CD4-positive, CD25-positive, alpha-beta regulatory T cell (primary cell): ENCODE measurements at regions not wholly inside any gene's neighbourhood (a gene's known extent, or its start where the extent isn't known, plus 50 kb on each side); places are given as distances from the start of the nearest gene placed in this dataset.

Experiments
- ATAC-seq, 2 donors: fragments of 150-1000 bp; cut with Tn5 transposase; one replicate each; pipeline ENCODE4 v1.10.0; 2021; ENCODE audit warnings: low read depth in 2 of 2, moderate number of reproducible peaks in 2 of 2, moderate library complexity in 1 of 2
- DNase-seq, 3 donors: peaks; one replicate each; pipeline versions ENCODE4 v3.0.0 to v3.0.0-alpha.2; 2012 to 2022; ENCODE audit warnings: mixed read lengths in 1 of 3
- H3K27ac ChIP-seq: one replicate; pipeline ENCODE4 v1.7.0; 2013; ENCODE audit warnings: mild to moderate bottlenecking, low read length; ENCODE audit not compliant: insufficient read depth, poor library complexity, severe bottlenecking
- H3K27me3 ChIP-seq: one replicate; pipeline ENCODE4 v1.7.0; 2013; ENCODE audit warnings: low read length; ENCODE audit not compliant: control insufficient read depth, insufficient read depth
- H3K36me3 ChIP-seq: one replicate; pipeline ENCODE4 v1.7.0; 2013; ENCODE audit warnings: mild to moderate bottlenecking, low read length, moderate library complexity; ENCODE audit not compliant: control insufficient read depth, insufficient read depth
- H3K4me1 ChIP-seq: 2 replicates; pipeline ENCODE4 v1.7.0; 2013; ENCODE audit warnings: mild to moderate bottlenecking, low read length; ENCODE audit not compliant: insufficient read depth, control insufficient read depth, poor library complexity, severe bottlenecking
- H3K4me3 ChIP-seq: one replicate; pipeline ENCODE4 v1.7.0; 2013; ENCODE audit warnings: low read depth, mild to moderate bottlenecking, low read length, moderate library complexity
- H3K9me3 ChIP-seq, 2 experiments: 1 replicate in 1 of 2; 2 replicates in 1 of 2; pipeline ENCODE4 v1.7.0; 2013; ENCODE audit warnings: low read length in 2 of 2, mild to moderate bottlenecking in 1 of 2, moderate library complexity in 1 of 2; ENCODE audit not compliant: control insufficient read depth in 2 of 2
- H3K27ac Mint-ChIP-seq, 3 donors: one replicate each; pipeline ENCODE4 v1.8.0; 2020 to 2022; ENCODE audit warnings: mild to moderate bottlenecking in 3 of 3, mixed read lengths in 3 of 3, moderate library complexity in 2 of 3
- H3K27me3 Mint-ChIP-seq: one replicate; pipeline ENCODE4 v1.8.0; 2022; ENCODE audit warnings: mild to moderate bottlenecking, mixed read lengths
- H3K36me3 Mint-ChIP-seq: one replicate; pipeline ENCODE4 v1.8.0; 2020; ENCODE audit warnings: mixed read lengths
- H3K4me1 Mint-ChIP-seq, 4 donors: one replicate each; pipeline ENCODE4 v1.8.0; 2020 to 2022; ENCODE audit warnings: mixed read lengths in 4 of 4, mild to moderate bottlenecking in 1 of 4
- H3K4me3 Mint-ChIP-seq, 4 donors: one replicate each; pipeline ENCODE4 v1.8.0; 2020 to 2022; ENCODE audit warnings: mild to moderate bottlenecking in 4 of 4, mixed read lengths in 4 of 4, moderate library complexity in 3 of 4
- H3K9me3 Mint-ChIP-seq, 7 donors: one replicate each; pipeline ENCODE4 v1.8.0; 2020 to 2022; ENCODE audit warnings: mixed read lengths in 7 of 7, mild to moderate bottlenecking in 3 of 7, moderate library complexity in 2 of 7

- ATAC-seq (no peak), DNase-seq (no peak)
- no peaks in the 10 kb centered on the region for H3K36me3 ChIP-seq
- H3K27me3 ChIP-seq: no peaks in the 10 kb centered on the region
- no peaks in the 10 kb centered on the region for H3K36me3 Mint-ChIP-seq
- no peak overlapping the region for H3K27ac ChIP-seq
- H3K27me3 Mint-ChIP-seq: no peaks in the 10 kb centered on the region
- peak overlapping the region in 1 of 3 donors; percentile 16 for H3K27ac Mint-ChIP-seq
- H3K4me1 Mint-ChIP-seq: no peaks in the 10 kb centered on the region
- no peaks in the 10 kb centered on the region for H3K9me3 ChIP-seq
- no peaks in the 10 kb centered on the region for H3K4me1 ChIP-seq
- no peak overlapping the region for H3K4me3 Mint-ChIP-seq
- peaks cover 0 to 2% (median 0%) of the 10 kb centered on the region in 7 donors for H3K9me3 Mint-ChIP-seq
- no peak overlapping the region for H3K4me3 ChIP-seq
Observed at GRCh38 chr6:167524261-167525111, 199.6 kb downstream of the TTLL2 start.

DNA sequence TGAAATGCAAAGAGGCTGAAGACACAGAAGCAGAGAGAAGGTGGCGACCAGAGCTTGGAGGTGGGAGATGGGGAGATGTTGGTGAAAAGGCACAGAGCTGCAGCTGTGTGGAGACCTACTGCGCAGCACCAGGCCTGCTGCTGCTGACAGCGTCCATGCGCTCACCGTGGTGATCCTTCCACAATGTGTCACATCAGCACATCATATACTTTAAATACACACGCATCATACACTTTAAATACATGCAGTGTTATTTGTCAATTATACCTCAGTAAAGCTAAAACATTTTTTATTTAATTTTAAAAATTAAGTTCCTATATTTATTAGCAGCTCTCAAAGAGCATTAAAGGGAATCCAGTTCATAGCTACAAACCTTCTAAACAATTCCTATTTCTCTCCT, 200.9 kb downstream of the TTLL2 start:
- H3K9me3 ChIP-seq: no peaks in the 10 kb centered on the region
- H3K4me1 Mint-ChIP-seq: no peaks in the 10 kb centered on the region
- H3K4me3 Mint-ChIP-seq: no peak overlapping the region
- no peaks in the 10 kb centered on the region for H3K27me3 Mint-ChIP-seq
- peaks cover 0 to 2% (median 0%) of the 10 kb centered on the region in 7 donors for H3K9me3 Mint-ChIP-seq
- H3K27ac Mint-ChIP-seq: no peak overlapping the region
- no peaks in the 10 kb centered on the region for H3K27me3 ChIP-seq
- no peak for ATAC-seq
- H3K27ac ChIP-seq: no peak overlapping the region
- DNase-seq: no peak
- H3K36me3 ChIP-seq: no peaks in the 10 kb centered on the region
- H3K36me3 Mint-ChIP-seq: no peaks in the 10 kb centered on the region
- H3K4me1 ChIP-seq: no peaks in the 10 kb centered on the region
- H3K4me3 ChIP-seq: no peak overlapping the region

- Mint-ChIP-seq H3K27ac (no peak overlapping the region), H3K9me3 (peaks cover 0 to 5% (median 0%) of the 10 kb centered on the region in 7 donors), H3K4me3 (no peak overlapping the region), H3K4me1 (no peaks in the 10 kb centered on the region), H3K36me3 (no peaks in the 10 kb centered on the region), H3K27me3 (no peaks in the 10 kb centered on the region)
- H3K4me1 ChIP-seq: no peaks in the 10 kb centered on the region
- H3K27me3 ChIP-seq: no peaks in the 10 kb centered on the region
- no peak overlapping the region for H3K27ac ChIP-seq
- H3K4me3 ChIP-seq: no peak overlapping the region
- H3K9me3 ChIP-seq: no peaks in the 10 kb centered on the region
- ATAC-seq: no peak
- H3K36me3 ChIP-seq: no peaks in the 10 kb centered on the region
- DNase-seq: no peak
Observed at GRCh38 chr6:167526465-167527368, 201.8 kb downstream of the TTLL2 start.

- H3K4me3 ChIP-seq: no peak overlapping the region
- Mint-ChIP-seq H3K36me3 (no peaks in the 10 kb centered on the region), H3K4me1 (no peaks in the 10 kb centered on the region), H3K9me3 (peaks cover 0 to 5% (median 0%) of the 10 kb centered on the region in 7 donors), H3K27ac (no peak overlapping the region), H3K4me3 (no peak overlapping the region), H3K27me3 (no peaks in the 10 kb centered on the region)
- no peaks in the 10 kb centered on the region for H3K4me1 ChIP-seq
- no peaks in the 10 kb centered on the region for H3K36me3 ChIP-seq
- no peak overlapping the region for H3K27ac ChIP-seq
- no peaks in the 10 kb centered on the region for H3K27me3 ChIP-seq
- no peak for DNase-seq
- no peaks in the 10 kb centered on the region for H3K9me3 ChIP-seq
- ATAC-seq: no peak
Observed at GRCh38 chr6:167528239-167528638, 203.4 kb downstream of the TTLL2 start.

DNA sequence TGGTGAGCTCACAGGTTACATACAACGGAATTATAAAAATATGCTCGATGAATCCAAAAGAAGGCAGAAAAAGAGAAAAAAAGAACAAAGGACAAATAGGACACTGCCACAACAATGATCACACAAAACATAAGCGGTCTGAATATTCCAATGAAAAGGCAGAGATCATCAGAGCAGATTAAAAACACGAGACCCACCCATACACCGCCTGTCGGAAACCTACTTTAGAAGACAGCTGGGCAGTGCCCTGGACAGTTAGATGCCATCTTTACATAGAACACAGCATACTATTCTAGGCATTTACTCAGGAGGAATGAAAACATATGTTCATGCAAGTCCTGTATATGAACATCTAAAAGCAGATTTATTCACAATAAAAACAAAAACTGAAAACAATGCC, 204.1 kb downstream of the TTLL2 start:
- Histone ChIP-seq H3K27ac (no peak overlapping the region), H3K9me3 (no peaks in the 10 kb centered on the region), H3K4me1 (no peaks in the 10 kb centered on the region), H3K27me3 (no peaks in the 10 kb centered on the region), H3K4me3 (no peak overlapping the region), H3K36me3 (no peaks in the 10 kb centered on the region)
- H3K4me1 Mint-ChIP-seq: no peaks in the 10 kb centered on the region
- peaks cover 0 to 5% (median 0%) of the 10 kb centered on the region in 7 donors for H3K9me3 Mint-ChIP-seq
- no peaks in the 10 kb centered on the region for H3K27me3 Mint-ChIP-seq
- no peak for DNase-seq
- no peak overlapping the region for H3K4me3 Mint-ChIP-seq
- H3K27ac Mint-ChIP-seq: no peak overlapping the region
- H3K36me3 Mint-ChIP-seq: no peaks in the 10 kb centered on the region
- ATAC-seq: no peak

- no peak for DNase-seq
- H3K36me3 Mint-ChIP-seq: no peaks in the 10 kb centered on the region
- H3K27me3 Mint-ChIP-seq: no peaks in the 10 kb centered on the region
- H3K4me3 Mint-ChIP-seq: no peak overlapping the region
- H3K36me3 ChIP-seq: no peaks in the 10 kb centered on the region
- no peaks in the 10 kb centered on the region for H3K4me1 ChIP-seq
- ATAC-seq: no peak
- H3K27ac ChIP-seq: no peak overlapping the region
- H3K27ac Mint-ChIP-seq: no peak overlapping the region
- no peaks in the 10 kb centered on the region for H3K27me3 ChIP-seq
- no peak overlapping the region for H3K4me3 ChIP-seq
- no peaks in the 10 kb centered on the region for H3K4me1 Mint-ChIP-seq
- H3K9me3 ChIP-seq: no peaks in the 10 kb centered on the region
- H3K9me3 Mint-ChIP-seq: peaks cover 0 to 5% (median 0%) of the 10 kb centered on the region in 7 donors
Observed at GRCh38 chr6:167529444-167530335, 204.8 kb downstream of the TTLL2 start.

- Mint-ChIP-seq H3K27ac (no peak overlapping the region), H3K36me3 (no peaks in the 10 kb centered on the region), H3K4me3 (no peak overlapping the region), H3K27me3 (no peaks in the 10 kb centered on the region), H3K9me3 (peaks cover 0 to 5% (median 0%) of the 10 kb centered on the region in 7 donors), H3K4me1 (no peaks in the 10 kb centered on the region)
- no peaks in the 10 kb centered on the region for H3K9me3 ChIP-seq
- H3K27ac ChIP-seq: no peak overlapping the region
- no peaks in the 10 kb centered on the region for H3K27me3 ChIP-seq
- no peaks in the 10 kb centered on the region for H3K4me1 ChIP-seq
- H3K36me3 ChIP-seq: no peaks in the 10 kb centered on the region
- no peak overlapping the region for H3K4me3 ChIP-seq
- no peak for DNase-seq
- no peak for ATAC-seq
Observed at GRCh38 chr6:167530951-167531350, 206.1 kb downstream of the TTLL2 start.
